Fibroblast of upper back skin (primary cell): ENCODE measurements at regions not wholly inside any gene's neighbourhood (a gene's known extent, or its start where the extent isn't known, plus 50 kb on each side); places are given as distances from the start of the nearest gene placed in this dataset.

Source experiments
- DNase-seq: peaks from one replicate; pipeline ENCODE4 v3.0.0-alpha.2; 2013

- DNase-seq: no peak
Observed at GRCh38 chr19:30731591-30731990, 359.4 kb downstream of the ZNF536 start.

- DNase-seq: no peak
Observed at GRCh38 chr19:30729451-30729850, 357.3 kb downstream of the ZNF536 start.

DNA sequence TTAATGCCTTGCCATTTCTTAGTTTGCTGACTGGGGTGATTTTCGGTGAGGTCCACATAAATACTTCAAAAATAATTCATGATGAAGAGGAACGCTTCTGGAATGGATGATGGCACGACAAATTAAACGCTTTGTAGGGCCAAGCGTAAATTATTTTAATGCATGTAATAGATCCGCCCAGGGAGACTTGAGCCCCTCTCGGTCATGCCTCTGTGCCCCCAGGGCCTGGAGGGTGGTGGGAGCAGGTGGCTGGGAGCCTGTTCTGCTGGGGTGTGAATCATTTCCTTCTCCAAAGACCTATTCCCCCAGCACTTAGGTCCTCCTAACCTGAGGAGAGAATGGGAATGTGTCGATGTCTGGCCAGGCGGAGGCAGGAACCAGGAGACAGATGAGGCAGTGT lies 350.6 kb downstream of the ZNF536 start:
- no peak for DNase-seq

DNA sequence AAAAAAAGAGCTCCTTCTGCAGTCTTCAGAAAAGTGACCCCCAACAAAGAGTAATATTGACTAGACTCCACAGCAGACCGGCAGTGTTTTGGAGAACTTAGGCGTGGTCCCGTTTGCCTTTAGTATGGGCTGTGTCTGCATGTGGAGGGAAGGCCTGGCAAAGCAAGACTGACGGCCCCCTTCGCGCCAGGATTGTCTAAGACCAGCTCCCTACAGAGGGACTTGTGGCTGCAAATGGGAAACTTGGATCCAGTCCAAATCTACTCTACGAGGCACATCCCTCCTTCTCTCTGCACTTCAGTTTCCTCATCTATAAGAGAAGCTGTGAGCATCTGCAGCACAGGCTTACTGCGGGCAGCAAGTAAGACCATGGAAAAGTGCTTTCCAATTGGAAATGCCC lies 350.0 kb downstream of the ZNF536 start:
- DNase-seq: no peak

DNA sequence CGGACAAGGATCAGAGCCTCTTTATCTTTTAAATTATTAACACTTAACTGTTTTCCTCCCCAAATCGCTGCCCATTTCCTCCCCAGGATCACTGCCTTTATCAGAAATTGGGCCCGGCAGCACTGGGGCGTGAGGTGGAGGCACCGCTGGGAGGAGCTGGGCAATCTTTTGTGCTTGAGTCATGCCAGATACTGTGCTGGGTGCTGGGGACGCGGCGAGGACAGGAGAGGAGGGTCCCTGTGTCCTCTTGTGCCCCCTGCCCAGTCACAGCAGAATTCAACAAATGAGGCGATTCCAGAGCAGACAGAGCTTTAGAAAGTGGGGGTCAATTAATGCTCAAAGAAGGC lies 347.8 kb downstream of the ZNF536 start:
- no peak for DNase-seq

GRCh38 chr19:30719189-30719998 lies 347.2 kb downstream of the ZNF536 start:
- peak; percentile 34 for DNase-seq

DNA sequence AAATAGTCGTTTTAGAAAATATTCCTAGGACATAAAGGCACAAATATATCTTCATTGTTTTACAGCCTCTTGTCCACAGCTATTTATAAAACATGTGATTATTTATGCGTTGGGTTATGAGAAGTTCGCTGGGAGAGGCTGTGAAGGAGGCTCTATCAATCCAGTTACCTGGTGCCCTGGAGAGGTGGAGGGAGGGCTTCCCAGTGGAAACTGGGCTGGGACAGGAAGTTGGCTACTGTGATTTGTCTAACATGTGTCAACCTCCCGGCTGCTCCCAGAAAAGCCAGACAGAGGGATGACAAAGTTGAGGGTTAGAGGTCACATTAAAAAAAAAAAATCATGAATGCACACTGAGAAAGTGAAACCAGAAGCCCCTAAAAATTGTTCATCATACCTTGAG lies 346.5 kb downstream of the ZNF536 start:
- DNase-seq: no peak

GRCh38 chr19:30718014-30718413 lies 345.8 kb downstream of the ZNF536 start:
- no peak for DNase-seq

GRCh38 chr19:30717381-30717780 lies 345.2 kb downstream of the ZNF536 start:
- DNase-seq: no peak

DNA sequence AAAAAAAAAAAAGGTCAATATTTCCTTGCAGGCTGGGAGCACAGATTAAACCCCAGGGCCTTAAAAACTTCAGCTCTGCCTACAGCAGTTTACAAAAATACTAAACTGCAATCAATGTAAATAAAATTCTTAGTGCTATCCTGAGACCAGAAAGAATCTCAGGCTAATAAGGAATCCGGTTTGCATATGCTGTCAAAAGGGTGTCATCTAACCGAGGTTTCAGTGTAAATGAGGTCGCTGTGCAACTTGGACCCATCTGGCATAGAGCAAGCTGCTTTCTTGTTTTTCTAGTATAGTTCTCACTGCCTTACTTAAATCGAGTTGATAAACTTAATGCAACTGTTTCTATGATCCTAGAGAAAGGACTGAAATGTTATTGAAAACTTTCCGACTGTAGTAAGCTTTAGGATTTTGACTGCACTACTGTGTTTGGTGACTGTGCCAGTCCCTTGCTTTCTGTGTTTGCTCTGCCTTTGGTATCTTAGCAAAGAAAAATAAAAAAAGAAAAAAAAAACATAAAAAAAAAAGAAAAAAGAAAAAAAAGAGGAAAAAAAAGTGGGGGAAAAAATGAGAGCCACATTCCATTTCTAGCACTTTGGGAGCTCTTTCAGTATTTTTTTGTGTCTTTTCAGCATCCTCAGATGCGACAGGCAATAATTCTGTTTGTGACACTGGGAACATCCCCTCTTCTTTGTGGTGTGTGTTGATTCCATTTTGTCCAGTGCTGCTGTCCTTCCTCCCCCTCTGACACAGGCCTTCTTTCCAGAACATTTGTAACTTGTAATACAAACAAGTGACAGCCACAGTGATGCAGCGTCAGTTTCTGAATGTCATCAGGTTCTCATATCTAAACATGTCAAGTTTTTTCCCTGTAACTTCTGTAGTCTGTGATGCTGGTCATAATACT lies 340.5 kb downstream of the ZNF536 start:
- DNase-seq: no peak

DNA sequence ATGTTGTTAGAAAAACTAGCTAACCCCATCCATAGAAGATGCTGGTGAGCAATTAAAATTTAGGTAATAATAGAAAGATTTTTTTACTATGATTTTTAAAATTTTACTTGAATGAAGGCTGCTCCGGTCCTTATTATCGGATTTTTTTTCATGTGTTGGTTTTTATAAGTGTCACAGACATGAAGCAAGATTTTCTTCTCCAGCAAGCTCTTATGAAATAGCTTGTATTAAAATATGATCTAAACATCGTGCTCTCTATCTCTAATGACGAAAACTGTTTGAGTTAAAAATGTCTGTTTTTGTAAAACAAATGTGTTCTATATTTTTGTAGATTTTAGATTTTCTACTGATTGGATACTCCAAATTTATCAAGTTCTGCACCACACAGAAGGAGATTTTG lies 339.6 kb downstream of the ZNF536 start:
- no peak for DNase-seq

GRCh38 chr19:30711296-30711695 lies 339.1 kb downstream of the ZNF536 start:
- DNase-seq: no peak

DNA sequence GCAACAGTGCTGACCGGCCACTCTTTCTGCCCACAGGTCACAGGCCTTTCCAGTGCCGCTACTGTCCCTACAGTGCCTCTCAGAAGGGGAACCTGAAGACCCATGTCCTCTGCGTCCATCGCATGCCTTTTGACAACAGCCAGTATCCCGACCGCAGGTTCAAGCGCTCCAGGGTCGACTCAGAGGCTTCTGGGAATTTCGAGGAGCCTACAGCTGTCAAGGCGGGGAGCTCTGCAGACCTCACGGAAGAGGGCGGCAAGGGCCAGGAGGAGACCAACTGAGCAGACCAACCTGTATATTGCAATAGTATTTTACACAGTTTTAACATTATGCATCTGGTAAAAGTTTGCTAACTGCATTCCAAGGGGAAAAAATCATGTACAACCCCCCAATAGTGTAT lies 338.5 kb downstream of the ZNF536 start:
- no peak for DNase-seq

GRCh38 chr19:30708416-30709178 lies 336.4 kb downstream of the ZNF536 start:
- DNase-seq: no peak

DNA sequence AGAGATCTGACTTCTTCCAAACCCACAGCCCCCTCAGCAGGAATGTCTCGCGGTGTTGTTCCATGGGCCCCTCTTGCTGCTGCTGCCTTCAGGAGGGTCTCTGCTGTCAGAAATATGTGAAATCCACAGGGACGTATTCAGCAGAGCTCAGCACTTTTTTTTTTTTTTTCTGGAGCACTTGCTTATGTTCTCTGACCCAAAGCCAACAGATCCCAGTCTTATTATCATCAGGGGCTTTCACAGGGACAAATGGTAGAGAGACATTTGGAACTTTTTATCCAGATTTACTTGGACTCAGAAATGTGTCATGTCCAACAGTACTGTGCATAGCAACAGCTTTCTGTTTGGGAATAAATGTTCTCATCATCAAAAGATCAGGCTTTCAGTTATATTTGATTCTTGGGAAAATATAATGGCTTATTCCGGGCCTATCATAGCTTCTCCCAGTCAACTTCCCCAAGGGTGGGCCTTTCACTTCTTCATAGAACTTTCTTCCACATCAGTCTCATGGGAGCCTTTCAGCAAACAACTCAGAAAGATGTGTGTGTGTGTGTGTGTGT lies 332.7 kb downstream of the ZNF536 start:
- no peak for DNase-seq

DNA sequence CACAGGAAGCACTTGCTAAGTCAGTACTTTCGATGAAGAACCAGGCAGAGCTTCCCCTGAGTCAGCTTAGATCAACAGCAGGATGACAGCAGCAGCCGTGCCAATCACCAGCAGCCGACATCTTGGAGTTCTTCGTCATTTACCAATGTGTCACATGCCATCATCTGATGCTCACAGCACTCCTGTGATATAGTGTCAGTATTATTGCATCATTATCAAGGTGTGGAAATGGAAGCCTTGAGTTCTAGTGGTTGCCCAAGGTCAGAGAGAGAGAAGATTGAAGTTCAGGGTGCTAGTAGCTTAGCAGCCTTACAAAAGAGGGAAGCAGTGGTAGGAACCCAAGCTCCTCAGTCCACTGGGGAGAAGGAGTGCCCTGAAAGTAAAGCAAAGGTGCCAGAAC lies 331.5 kb downstream of the ZNF536 start:
- DNase-seq: no peak

- no peak for DNase-seq
Observed at GRCh38 chr19:30701178-30701577, 329.0 kb downstream of the ZNF536 start.

GRCh38 chr19:30699871-30700280 lies 327.7 kb downstream of the ZNF536 start:
- no peak for DNase-seq

DNA sequence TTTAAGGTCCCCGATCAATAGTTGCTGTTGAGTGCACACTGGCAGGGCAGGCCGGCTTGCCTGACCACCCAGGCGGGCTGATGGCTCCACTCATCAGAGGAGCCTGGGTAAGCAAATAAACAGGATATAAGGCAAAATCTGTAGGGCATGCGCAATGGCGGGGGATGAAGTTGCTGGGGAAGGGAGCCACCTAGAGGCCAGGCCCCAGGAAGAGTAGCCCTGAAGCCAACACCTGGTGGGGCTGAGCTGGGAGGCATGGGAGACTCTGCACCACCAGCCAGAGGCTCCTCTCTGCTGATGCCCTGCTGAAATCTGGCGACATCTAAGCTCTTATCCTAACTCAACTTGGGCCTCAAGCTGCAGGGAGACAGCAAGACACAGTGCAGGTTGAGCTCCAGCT lies 324.3 kb downstream of the ZNF536 start:
- DNase-seq: no peak

DNA sequence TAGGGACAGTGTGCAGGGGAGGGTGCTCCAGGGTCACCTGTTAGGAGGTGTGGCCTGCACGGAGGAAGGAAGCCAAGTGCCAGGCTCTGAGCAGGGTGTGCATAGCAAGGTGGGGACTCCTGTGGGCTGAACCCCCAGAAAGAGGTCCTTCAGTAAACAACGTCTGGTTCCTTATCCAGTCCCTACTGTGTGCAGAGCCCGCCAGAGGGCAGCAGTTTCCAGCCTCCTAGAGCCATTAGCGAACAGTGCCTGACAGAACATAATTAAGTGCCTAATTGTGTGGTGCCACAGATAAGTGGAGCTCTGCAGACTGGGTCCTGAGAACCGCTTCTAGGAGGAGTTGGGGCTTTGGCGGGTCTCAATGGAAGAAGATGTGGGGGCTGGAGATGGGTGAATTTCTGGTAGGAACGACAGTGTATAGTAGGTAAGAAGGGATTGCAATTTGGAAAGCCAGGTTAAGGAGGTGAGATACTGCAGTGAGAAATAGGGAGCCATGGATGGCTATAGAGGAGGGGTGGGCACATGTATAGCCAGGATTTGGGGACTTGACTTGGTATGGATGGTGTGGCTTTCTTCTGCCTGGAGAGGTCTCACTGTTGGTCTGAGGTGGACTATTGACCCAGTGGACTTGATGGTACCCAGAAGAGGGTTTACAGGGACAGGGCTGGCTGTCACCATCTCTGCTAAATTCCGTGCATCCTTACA lies 323.1 kb downstream of the ZNF536 start:
- no peak for DNase-seq

DNA sequence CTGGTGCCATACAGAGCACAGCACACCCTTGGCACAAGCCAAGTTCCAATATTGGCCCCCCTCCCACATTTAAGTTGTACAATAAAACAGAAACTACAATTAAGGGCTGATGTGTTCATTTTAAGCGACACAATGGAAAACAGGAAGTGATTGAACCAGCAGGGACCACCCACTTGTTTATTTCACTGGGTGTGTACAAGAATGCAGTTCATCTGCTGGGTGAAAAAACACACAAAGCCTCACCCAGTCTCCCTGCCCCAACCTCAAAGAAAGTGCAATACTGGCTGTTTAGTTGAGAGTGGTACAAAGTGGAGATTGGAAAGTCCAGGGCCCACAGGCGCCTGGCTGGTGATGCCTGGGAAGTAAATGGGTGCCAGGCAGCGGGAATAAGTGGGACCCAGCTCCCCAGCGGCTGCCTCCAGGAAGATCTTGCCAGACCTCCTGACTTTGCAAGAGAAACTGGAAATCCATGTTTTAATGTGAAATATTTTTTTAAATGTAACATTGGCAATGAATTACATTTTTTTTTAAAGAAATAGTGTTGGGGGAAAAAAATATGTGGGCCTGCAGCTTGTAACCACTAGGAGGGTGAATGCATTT lies 322.1 kb downstream of the ZNF536 start:
- no peak for DNase-seq

DNA sequence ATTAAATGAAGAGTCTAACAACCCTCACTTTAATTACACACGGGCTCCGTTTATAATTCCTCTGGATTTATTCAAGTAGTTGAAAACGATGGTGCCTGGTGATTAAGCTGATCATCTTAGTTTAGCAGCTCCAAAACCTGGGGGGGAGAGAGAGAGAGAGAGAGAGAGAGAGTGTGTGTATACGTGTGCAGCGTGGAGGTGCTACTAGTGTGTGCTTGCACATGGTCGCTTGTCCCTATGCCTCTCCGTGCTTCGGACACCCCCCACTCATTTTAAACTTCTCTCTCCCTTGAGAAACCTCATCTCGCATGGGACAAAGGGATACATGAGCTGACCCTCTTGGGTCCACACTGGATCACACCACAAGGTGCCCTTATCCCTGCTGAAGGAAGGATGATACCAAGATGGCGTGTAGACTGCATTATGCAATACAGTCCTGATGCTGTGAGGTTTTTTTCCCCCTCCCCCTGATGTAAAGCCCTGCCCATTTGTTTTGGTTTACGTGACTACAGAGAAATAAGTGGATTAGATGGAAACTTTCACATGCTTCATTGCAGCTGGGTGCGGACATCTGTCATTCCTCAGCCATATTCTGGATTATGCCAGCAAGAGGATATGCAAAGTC lies 320.8 kb downstream of the ZNF536 start:
- DNase-seq: no peak
